ENCODE measurements at regions not wholly inside any gene's neighbourhood (a gene's known extent, or its start where the extent isn't known, plus 50 kb on each side); places are given as distances from the start of the nearest gene placed in this dataset.

GRCh38 chr14:62234849-62235248 lies 472.6 kb downstream of the SNAPC1 start:
- TF ChIP-seq CTCF (IDR thresholded peaks at IDR 0.05), result no peak
- no peak for TF ChIP-seq EZH2 (IDR thresholded peaks at IDR 0.05; ENCODE audit: borderline replicate concordance, insufficient read depth, low read depth, low read length, poor library complexity, severe bottlenecking)
